ENCODE measurements at regions not wholly inside any gene's neighbourhood (a gene's known extent, or its start where the extent isn't known, plus 50 kb on each side); places are given as distances from the start of the nearest gene placed in this dataset.

DNA sequence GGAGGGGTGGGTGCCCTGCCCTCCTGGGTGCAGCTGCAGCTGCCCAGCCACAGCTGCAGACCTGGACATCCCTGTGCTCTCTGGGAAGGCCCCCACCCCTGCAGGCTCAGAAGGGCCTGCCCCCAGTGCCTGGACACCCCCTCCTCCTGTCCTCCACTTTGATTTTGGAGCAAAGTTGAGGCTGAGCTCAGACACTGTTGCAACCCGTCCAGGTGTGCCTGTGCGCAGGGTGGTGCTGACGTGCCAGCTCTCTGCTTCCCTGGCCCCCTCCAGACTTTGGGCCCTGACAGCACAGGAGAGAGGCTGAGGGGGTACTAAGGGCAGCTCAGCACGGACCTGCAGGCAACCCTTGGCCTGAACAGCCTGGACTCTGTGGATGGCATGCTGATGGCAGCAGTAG lies 750.3 kb downstream of the ARAP2 start:
- TF ChIP-seq, protein P1, sequence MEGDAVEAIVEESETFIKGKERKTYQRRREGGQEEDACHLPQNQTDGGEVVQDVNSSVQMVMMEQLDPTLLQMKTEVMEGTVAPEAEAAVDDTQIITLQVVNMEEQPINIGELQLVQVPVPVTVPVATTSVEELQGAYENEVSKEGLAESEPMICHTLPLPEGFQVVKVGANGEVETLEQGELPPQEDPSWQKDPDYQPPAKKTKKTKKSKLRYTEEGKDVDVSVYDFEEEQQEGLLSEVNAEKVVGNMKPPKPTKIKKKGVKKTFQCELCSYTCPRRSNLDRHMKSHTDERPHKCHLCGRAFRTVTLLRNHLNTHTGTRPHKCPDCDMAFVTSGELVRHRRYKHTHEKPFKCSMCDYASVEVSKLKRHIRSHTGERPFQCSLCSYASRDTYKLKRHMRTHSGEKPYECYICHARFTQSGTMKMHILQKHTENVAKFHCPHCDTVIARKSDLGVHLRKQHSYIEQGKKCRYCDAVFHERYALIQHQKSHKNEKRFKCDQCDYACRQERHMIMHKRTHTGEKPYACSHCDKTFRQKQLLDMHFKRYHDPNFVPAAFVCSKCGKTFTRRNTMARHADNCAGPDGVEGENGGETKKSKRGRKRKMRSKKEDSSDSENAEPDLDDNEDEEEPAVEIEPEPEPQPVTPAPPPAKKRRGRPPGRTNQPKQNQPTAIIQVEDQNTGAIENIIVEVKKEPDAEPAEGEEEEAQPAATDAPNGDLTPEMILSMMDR (IDR thresholded peaks at IDR 0.05): no peak
- TF ChIP-seq ZFX (IDR thresholded peaks at IDR 0.05; ENCODE audit: borderline replicate concordance): no peak

All from 22Rv1 (cell line).